Fibroblast of lung (primary cell): ENCODE measurements at regions not wholly inside any gene's neighbourhood (a gene's known extent, or its start where the extent isn't known, plus 50 kb on each side); places are given as distances from the start of the nearest gene placed in this dataset.

Experiments
- DNase-seq, 2 donors: peaks; one replicate each; pipeline versions ENCODE4 v3.0.0 to v3.0.0-alpha.2; 2010; ENCODE audit warnings: low read depth in 2 of 2
- H2AFZ ChIP-seq: 2 replicates; pipeline ENCODE4 v1.5.1; 2012; ENCODE audit warnings: low read length, control low read depth, inconsistent platforms
- H3K27ac ChIP-seq: 2 replicates; pipeline ENCODE4 v1.5.1; 2011; ENCODE audit warnings: low read length, control low read depth; ENCODE audit not compliant: insufficient read depth
- H3K27me3 ChIP-seq: 2 replicates; pipeline ENCODE4 v1.5.1; 2011; ENCODE audit warnings: mild to moderate bottlenecking, low read length; ENCODE audit not compliant: control insufficient read depth, insufficient read depth
- H3K36me3 ChIP-seq: 2 replicates; pipeline ENCODE4 v1.5.1; 2011; ENCODE audit warnings: low read length; ENCODE audit not compliant: control insufficient read depth, insufficient read depth
- H3K4me1 ChIP-seq: 2 replicates; pipeline ENCODE4 v1.5.1; 2011; ENCODE audit warnings: low read length; ENCODE audit not compliant: control insufficient read depth, insufficient read depth; ENCODE audit errors: extremely low read depth
- H3K4me2 ChIP-seq: 2 replicates; pipeline ENCODE4 v1.5.1; 2011; ENCODE audit warnings: low read length, control low read depth; ENCODE audit not compliant: insufficient read depth; ENCODE audit errors: extremely low read depth
- H3K4me3 ChIP-seq, 4 experiments: fragments of 200-600 bp in 1 of 4; sonication (generic) in 1 of 4; replicated peaks in 1 of 4; 2 replicates each; pipeline ENCODE4 v1.5.1; 2011 to 2016; ENCODE audit warnings: low read length in 4 of 4, low read depth in 3 of 4, mild to moderate bottlenecking in 3 of 4, control low read depth in 2 of 4, inconsistent platforms in 1 of 4, mixed read lengths in 1 of 4; ENCODE audit not compliant: insufficient read depth in 1 of 4; ENCODE audit errors: control extremely low read depth in 1 of 4
- H3K79me2 ChIP-seq: 2 replicates; pipeline ENCODE4 v1.5.1; 2012; ENCODE audit warnings: mild to moderate bottlenecking, low read length, inconsistent platforms; ENCODE audit not compliant: control insufficient read depth, insufficient read depth
- H3K9ac ChIP-seq: 2 replicates; pipeline ENCODE4 v1.5.1; 2011; ENCODE audit warnings: mild to moderate bottlenecking, low read length, control low read depth; ENCODE audit not compliant: insufficient read depth
- H3K9me3 ChIP-seq: 2 replicates; pipeline ENCODE4 v1.5.1; 2012; ENCODE audit warnings: low read depth, low read length; ENCODE audit not compliant: control insufficient read depth, insufficient read depth
- H4K20me1 ChIP-seq: 2 replicates; pipeline ENCODE4 v1.5.1; 2011; ENCODE audit warnings: low read length; ENCODE audit not compliant: control insufficient read depth, insufficient read depth; ENCODE audit errors: extremely low read depth
- EZH2 ChIP-seq: IDR thresholded peaks from 2 replicates; pipeline ENCODE4 v1.5.1; 2012; ENCODE audit warnings: low read length, control low read depth, mild to moderate bottlenecking; ENCODE audit errors: missing control alignments
- TF ChIP-seq, protein P1 (sequence below), 2 donors: IDR thresholded peaks in 1 of 2; conservative IDR thresholded peaks in 1 of 2; 1 replicate in 1 of 2; 2 replicates in 1 of 2; pipeline ENCODE4 v1.5.1; 2011 to 2012; ENCODE audit warnings: low read length in 2 of 2, control low read depth in 1 of 2, inconsistent platforms in 1 of 2, low read depth in 1 of 2, mild to moderate bottlenecking in 1 of 2

- Histone ChIP-seq H3K79me2 (no peaks in the 10 kb centered on the region), H2AFZ (no peak overlapping the region), H3K9me3 (no peaks in the 10 kb centered on the region), H3K27ac (no peak overlapping the region), H3K36me3 (no peaks in the 10 kb centered on the region), H3K27me3 (no peaks in the 10 kb centered on the region), H3K9ac (no peak overlapping the region), H3K4me3 (no peak overlapping the region), H3K4me1 (no peaks in the 10 kb centered on the region), H3K4me2 (no peak overlapping the region), H4K20me1 (no peaks in the 10 kb centered on the region)
- no peak for DNase-seq
- TF ChIP-seq, protein P1, sequence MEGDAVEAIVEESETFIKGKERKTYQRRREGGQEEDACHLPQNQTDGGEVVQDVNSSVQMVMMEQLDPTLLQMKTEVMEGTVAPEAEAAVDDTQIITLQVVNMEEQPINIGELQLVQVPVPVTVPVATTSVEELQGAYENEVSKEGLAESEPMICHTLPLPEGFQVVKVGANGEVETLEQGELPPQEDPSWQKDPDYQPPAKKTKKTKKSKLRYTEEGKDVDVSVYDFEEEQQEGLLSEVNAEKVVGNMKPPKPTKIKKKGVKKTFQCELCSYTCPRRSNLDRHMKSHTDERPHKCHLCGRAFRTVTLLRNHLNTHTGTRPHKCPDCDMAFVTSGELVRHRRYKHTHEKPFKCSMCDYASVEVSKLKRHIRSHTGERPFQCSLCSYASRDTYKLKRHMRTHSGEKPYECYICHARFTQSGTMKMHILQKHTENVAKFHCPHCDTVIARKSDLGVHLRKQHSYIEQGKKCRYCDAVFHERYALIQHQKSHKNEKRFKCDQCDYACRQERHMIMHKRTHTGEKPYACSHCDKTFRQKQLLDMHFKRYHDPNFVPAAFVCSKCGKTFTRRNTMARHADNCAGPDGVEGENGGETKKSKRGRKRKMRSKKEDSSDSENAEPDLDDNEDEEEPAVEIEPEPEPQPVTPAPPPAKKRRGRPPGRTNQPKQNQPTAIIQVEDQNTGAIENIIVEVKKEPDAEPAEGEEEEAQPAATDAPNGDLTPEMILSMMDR (conservative IDR thresholded peaks at IDR 0.05 in 1 of 2, IDR thresholded peaks at IDR 0.05 in 1 of 2; ENCODE audit: low read depth in 1 of 2, low read length in 2 of 2), result no peak
- TF ChIP-seq EZH2, result no peak
Observed at GRCh38 chr11:107102692-107103477, 84.6 kb upstream of the GUCY1A2 start.

DNA sequence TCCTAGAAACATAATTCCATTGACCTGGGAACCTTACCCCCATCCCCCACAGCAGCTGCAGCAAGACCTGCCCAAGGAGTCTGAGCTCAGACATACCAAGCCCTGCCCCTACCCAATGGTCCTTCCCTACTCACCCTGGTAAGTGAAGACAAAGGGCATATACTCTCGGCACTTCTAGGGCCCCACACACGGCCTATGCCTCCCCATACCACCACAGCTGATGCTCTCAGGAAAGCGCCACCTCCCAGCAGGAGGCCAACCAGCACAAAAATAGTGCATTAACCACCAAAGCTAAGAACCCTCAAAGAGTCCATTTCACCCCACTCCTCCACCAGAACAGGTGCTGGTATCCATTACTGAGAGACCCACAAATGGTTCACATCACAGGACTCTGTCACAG is 74.4 kb upstream of the GUCY1A2 start:
- Histone ChIP-seq H3K27me3 (no peaks in the 10 kb centered on the region), H3K4me3 (no peak overlapping the region), H3K9me3 (no peaks in the 10 kb centered on the region), H4K20me1 (no peaks in the 10 kb centered on the region), H3K36me3 (no peaks in the 10 kb centered on the region), H3K27ac (no peak overlapping the region), H2AFZ (no peak overlapping the region), H3K4me1 (no peaks in the 10 kb centered on the region), H3K79me2 (no peaks in the 10 kb centered on the region), H3K4me2 (no peak overlapping the region), H3K9ac (no peak overlapping the region)
- no peak for DNase-seq
- no peak for TF ChIP-seq EZH2
- TF ChIP-seq, protein P1 (conservative IDR thresholded peaks at IDR 0.05 in 1 of 2, IDR thresholded peaks at IDR 0.05 in 1 of 2; ENCODE audit: low read depth in 1 of 2, low read length in 2 of 2), result no peak

GRCh38 chr11:107078375-107078774 is 60.1 kb upstream of the GUCY1A2 start:
- H3K27me3 ChIP-seq, result no peaks in the 10 kb centered on the region
- H3K27ac ChIP-seq, result no peak overlapping the region
- no peaks in the 10 kb centered on the region for H3K79me2 ChIP-seq
- no peaks in the 10 kb centered on the region for H3K4me1 ChIP-seq
- TF ChIP-seq EZH2, result no peak
- TF ChIP-seq, protein P1 (conservative IDR thresholded peaks at IDR 0.05 in 1 of 2, IDR thresholded peaks at IDR 0.05 in 1 of 2; ENCODE audit: low read depth in 1 of 2, low read length in 2 of 2), result no peak
- DNase-seq, result no peak
- H2AFZ ChIP-seq, result no peak overlapping the region
- H3K36me3 ChIP-seq, result no peaks in the 10 kb centered on the region
- H3K9me3 ChIP-seq, result no peaks in the 10 kb centered on the region
- no peaks in the 10 kb centered on the region for H4K20me1 ChIP-seq
- H3K4me2 ChIP-seq, result no peak overlapping the region
- no peak overlapping the region for H3K4me3 ChIP-seq
- no peak overlapping the region for H3K9ac ChIP-seq
